Fibroblast of villous mesenchyme (primary cell): ENCODE measurements at regions not wholly inside any gene's neighbourhood (a gene's known extent, or its start where the extent isn't known, plus 50 kb on each side); places are given as distances from the start of the nearest gene placed in this dataset.
"Not testable (repeated sequence)": the region's sequence is repeated elsewhere in the genome, so short reads cannot be mapped to it uniquely, and the experiment has no call there.

Source experiments
- DNase-seq: peaks from one replicate; pipeline ENCODE4 v3.0.0-alpha.2; 2010; ENCODE audit warnings: low read depth
- H3K4me3 ChIP-seq: 2 replicates; pipeline ENCODE4 v1.5.1; 2011; ENCODE audit warnings: low read depth, mild to moderate bottlenecking, low read length
- TF ChIP-seq, protein P1 (sequence below): IDR thresholded peaks from 2 replicates; pipeline ENCODE4 v1.5.1; 2012; ENCODE audit warnings: low read depth, mild to moderate bottlenecking, low read length; ENCODE audit not compliant: insufficient read depth

DNA sequence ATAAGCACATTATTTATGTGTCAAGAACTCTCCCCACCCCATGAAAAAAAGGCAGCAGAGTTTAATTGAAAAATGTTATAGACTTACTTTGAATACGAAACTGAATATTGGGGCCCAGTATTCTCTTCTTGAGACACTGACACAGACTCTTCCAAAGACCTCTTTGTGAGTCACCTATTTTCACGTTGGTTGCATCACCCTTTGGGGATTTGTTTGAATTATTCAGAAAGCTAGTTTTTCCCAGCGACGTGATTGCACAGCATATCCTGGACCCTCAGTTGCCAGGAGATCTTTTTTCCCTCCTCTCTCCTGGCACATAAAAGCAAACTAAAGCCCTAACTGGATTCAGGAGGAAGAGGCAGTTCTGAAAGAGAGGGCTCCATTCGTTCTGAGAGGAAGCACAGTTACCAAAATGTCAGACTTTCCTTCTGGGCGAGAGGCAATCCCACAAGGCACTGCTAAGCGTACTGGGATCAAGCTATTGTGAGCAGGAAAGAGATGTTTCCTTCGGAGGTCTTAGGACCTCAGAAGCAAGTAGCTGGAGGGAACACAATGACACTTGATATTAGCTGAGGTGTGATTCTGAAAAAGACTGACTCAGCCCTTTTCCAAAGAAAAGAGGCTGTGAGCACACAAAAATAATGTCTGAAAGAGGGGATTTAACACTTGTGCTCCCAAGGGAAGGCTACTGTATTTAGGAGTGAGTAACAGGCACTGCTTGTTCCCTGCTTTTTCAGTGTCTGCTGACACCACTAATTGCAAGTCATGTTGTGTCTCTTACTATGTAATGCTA lies 65.8 kb upstream of the CADPS start:
- no peak overlapping the region for H3K4me3 ChIP-seq
- DNase-seq: peak; percentile 56
- TF ChIP-seq, protein P1, sequence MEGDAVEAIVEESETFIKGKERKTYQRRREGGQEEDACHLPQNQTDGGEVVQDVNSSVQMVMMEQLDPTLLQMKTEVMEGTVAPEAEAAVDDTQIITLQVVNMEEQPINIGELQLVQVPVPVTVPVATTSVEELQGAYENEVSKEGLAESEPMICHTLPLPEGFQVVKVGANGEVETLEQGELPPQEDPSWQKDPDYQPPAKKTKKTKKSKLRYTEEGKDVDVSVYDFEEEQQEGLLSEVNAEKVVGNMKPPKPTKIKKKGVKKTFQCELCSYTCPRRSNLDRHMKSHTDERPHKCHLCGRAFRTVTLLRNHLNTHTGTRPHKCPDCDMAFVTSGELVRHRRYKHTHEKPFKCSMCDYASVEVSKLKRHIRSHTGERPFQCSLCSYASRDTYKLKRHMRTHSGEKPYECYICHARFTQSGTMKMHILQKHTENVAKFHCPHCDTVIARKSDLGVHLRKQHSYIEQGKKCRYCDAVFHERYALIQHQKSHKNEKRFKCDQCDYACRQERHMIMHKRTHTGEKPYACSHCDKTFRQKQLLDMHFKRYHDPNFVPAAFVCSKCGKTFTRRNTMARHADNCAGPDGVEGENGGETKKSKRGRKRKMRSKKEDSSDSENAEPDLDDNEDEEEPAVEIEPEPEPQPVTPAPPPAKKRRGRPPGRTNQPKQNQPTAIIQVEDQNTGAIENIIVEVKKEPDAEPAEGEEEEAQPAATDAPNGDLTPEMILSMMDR: no peak

DNA sequence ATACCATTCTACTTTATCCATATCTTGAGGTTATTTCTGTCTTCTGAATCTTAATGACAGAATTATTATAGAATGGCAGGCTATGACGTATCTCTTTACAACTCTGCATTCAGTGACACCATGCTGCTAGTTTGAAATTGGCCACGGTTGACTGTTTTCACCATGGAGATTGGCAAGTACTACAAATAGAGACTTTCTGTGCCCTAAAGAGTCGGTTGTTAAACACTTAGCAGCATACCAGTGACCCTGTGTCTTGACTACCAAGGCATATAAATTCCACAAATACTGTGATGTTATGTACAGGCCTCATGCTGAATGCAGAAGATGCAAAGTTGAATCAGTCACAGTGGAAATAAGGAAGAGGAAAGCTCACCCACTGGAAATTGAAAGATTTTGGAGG lies 67.0 kb upstream of the CADPS start:
- TF ChIP-seq, protein P1: no peak
- no peak for DNase-seq

DNA sequence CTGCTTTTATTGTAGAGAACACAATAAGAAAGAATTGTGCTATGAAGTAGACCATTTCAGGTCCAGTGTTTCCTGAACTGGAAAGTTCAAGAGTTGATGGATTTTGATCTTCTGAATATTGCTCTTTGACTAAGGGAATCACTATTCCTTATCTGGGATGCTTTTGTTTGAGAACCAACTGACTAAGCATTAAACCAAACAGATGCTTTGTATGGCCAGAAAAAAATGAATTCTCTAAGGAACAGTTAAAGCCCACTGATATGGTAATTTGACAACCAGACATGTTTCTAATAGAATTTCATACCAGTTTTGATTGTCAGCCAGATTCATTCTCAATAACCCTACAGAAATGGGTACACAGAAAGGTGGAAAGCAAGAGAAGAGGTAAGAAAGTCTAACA lies 67.5 kb upstream of the CADPS start:
- no peak for DNase-seq
- TF ChIP-seq, protein P1: no peak
- no peak overlapping the region for H3K4me3 ChIP-seq

More for the DNA sequence above, 67.0 kb upstream of the CADPS start:
- no peak overlapping the region for H3K4me3 ChIP-seq

DNA sequence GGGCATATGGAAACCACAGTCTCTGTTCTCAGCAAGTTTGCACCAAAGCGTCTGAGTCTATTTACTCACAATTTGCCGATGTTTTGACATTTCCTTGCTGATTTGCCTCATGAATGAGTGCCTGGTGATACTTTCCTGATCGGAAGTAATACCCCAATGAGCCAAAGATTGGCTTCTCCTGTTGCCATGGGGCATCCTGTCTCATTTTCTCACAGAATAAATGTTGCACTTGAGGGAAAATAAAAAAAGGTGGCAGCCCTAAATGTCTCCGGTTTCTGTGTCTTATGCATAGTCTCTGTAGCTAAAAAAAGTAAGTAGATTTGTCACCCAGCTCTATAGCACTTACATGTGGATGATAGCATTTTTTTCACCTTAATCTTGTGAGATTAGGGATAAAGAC lies 73.7 kb upstream of the CADPS start:
- no peak for DNase-seq

DNA sequence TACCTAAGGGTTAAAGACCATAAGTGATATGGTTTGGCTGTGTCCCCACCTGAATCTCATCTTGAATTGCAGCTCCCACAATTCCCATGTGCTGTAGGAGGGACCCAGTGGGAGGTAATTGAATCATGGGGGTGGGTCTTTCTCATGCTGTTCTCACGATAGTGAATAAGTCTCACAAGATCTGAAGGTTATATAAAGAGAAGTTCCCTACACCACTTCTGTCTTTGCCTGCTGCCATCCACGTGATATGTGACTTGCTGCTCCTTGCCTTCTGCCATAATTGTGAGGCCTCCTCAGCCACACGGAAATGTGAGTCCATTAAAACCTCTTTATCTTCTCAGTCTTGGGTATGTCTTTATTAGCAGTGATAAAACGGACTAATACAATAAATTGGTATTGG lies 75.0 kb upstream of the CADPS start:
- TF ChIP-seq, protein P1: no peak
- no peak for DNase-seq
- no peak overlapping the region for H3K4me3 ChIP-seq

More for the DNA sequence above, 73.7 kb upstream of the CADPS start:
- TF ChIP-seq, protein P1: no peak
- no peak overlapping the region for H3K4me3 ChIP-seq

DNA sequence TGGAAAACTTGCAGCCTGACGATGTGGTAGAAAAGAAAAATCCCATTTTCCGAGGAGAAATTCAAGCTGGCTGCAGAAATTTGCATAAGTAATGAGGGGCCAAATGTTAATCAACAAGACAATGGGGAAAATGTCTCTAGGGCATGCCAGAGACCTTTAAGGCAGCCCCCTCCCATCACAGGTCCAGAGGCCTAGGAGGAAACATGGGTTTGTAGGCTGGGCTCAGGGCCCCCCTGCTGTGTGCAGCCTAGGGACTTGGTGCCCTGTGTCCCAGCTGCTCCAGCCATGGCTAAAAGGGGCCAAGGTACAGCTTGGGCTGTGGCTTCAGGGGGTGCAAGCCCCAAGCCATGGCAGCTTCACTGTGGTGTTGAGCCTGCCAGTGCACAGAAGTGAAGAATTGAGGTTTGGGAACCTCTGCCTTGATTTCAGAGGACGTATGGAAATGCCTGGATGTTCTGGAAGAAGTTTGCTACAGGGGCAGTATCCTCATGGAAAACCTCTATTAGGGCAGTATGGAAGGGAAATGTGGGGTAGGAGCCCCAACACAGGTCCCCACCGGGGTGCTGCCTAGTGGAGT lies 75.9 kb upstream of the CADPS start:
- no peak overlapping the region for H3K4me3 ChIP-seq
- TF ChIP-seq, protein P1: no peak
- DNase-seq: no peak

DNA sequence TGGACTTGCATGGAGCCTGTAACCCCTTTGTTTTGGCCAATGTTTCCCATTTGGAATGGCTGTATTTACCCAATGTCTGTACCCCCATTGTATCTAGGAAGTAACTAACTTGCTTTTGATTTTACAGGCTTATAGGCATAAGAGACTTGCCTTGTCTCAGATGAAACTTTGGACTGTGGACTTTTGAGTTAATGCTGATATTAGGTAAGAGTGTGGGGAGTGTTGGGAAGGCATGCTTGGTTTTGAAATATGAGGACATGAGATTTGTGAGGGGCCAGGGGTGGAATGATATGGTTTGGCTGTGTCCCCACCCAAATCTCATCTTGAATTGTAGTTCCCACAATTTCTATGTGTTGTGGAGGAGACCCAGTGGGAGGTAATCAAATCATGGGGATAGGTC lies 76.7 kb upstream of the CADPS start:
- not testable (repeated sequence) for H3K4me3 ChIP-seq, DNase-seq
